ENCODE measurements at regions not wholly inside any gene's neighbourhood (a gene's known extent, or its start where the extent isn't known, plus 50 kb on each side); places are given as distances from the start of the nearest gene placed in this dataset.

- no peak for TF ChIP-seq POLR2AphosphoS5 (IDR thresholded peaks at IDR 0.05; ENCODE audit: low read depth, low read length)
- no peak for TF ChIP-seq TAF1 (IDR thresholded peaks at IDR 0.05; ENCODE audit: borderline replicate concordance, insufficient read depth, low read length)
These were observed 118.7 kb upstream of the TMCC3 start for GRCh38 chr12:94769047-94769420.

Data from PFSK-1 (cell line).